GF-D8 (cell line): ENCODE measurements at regions not wholly inside any gene's neighbourhood (a gene's known extent, or its start where the extent isn't known, plus 50 kb on each side); places are given as distances from the start of the nearest gene placed in this dataset.

Experiments used
- DNase-seq: peaks from one replicate; lab custom pipeline; 2025; lab: John Stamatoyannopoulos, UW

- no peak for DNase-seq
These were observed 385.4 kb downstream of the TMEM135 start for GRCh38 chr11:87423161-87423560.

- no peak for DNase-seq
These were observed 384.8 kb downstream of the TMEM135 start for GRCh38 chr11:87422566-87422965.

GRCh38 chr11:87421422-87421821 lies 383.7 kb downstream of the TMEM135 start:
- DNase-seq: peak; percentile 1

GRCh38 chr11:87417951-87418350 lies 380.2 kb downstream of the TMEM135 start:
- DNase-seq: no peak

GRCh38 chr11:87405843-87406242 lies 368.1 kb downstream of the TMEM135 start:
- no peak for DNase-seq

GRCh38 chr11:87405356-87405755 lies 367.6 kb downstream of the TMEM135 start:
- no peak for DNase-seq

GRCh38 chr11:87401653-87402052 lies 363.9 kb downstream of the TMEM135 start:
- no peak for DNase-seq

GRCh38 chr11:87399341-87399740 lies 361.6 kb downstream of the TMEM135 start:
- no peak for DNase-seq

- DNase-seq: no peak
These were observed 361.2 kb downstream of the TMEM135 start for GRCh38 chr11:87398931-87399330.

- DNase-seq: peak; percentile 16
These were observed 359.5 kb downstream of the TMEM135 start for GRCh38 chr11:87397011-87397865.

- DNase-seq: no peak
These were observed 357.2 kb downstream of the TMEM135 start for GRCh38 chr11:87394924-87395323.

DNA sequence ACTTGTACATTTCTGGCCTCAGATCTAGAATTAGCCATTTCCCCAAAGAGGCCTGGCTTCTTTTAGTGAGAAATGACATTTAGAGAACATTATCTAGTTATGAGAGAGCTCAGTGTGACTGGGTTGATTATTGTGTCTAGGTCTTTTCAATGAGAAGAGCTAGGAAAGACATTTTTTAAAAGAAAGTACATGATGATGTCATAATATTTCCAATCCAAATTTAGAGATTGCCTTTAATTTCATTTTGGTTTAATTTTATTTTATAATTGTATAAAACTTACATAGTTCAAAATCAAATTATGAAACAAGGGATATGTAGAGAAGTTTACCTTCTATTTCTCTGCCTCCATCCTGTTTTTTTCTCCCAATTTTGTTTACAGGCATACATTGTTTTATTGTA lies 354.9 kb downstream of the TMEM135 start:
- no peak for DNase-seq

GRCh38 chr11:87391496-87391895 lies 353.8 kb downstream of the TMEM135 start:
- DNase-seq: no peak

DNA sequence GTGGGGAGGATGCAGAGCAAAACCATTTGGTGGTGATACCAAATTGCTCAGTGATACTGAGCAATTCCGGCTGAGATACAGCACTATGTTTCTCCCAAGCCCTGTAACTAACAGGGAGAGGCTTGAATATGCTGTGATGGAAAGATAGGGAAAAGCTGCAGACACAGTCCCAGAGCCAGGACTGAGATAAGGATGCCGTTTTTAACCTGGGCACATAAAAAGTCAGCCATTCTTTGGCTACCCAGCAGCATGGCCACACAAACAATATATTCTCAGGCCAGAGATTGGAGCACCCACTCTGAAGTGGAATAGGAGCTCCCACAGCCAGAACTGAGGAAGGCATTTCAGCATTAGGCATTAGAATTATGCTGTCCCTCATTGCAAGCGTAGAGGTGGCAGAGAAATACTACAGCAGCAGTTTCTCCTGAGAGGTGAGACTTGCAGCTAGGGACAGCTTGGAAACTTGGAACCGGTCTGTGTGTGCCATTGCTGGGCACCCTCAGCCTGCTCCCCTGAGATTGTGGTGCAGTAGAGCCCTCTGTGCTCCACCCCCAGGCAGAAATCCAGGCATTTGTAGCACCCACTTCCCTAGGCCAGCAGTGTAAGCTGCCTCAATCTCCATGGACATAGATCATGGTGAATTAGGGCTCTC lies 346.5 kb downstream of the TMEM135 start:
- no peak for DNase-seq

- no peak for DNase-seq
These were observed 336.5 kb downstream of the TMEM135 start for GRCh38 chr11:87374038-87374807.
